ENCODE measurements at regions not wholly inside any gene's neighbourhood (a gene's known extent, or its start where the extent isn't known, plus 50 kb on each side); places are given as distances from the start of the nearest gene placed in this dataset.

DNA sequence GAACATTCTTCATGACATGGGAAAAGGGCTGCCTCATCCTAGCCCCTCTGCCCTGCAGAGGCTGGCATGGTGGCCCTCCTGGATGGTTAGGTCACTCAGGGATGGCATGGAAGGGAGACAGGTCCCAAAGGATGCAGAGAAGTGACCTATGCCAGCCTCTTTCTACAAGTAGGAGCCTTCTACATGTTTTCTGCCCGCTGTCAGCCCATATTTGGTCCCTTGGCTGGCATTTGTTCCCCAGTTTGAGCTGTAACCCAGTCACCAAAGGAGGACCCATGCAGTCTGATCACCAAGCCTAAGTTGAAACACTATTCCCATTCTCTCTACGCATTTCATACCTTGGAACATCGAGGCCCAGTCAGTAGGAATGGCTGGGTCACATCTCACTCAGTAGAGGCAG, 95.4 kb downstream of the PJA1 start:
- no peak overlapping the region for H3K4me3 ChIP-seq (ENCODE audit: low read length)
- DNase-seq (ENCODE audit: low read depth): no peak
- TF ChIP-seq, protein P1, sequence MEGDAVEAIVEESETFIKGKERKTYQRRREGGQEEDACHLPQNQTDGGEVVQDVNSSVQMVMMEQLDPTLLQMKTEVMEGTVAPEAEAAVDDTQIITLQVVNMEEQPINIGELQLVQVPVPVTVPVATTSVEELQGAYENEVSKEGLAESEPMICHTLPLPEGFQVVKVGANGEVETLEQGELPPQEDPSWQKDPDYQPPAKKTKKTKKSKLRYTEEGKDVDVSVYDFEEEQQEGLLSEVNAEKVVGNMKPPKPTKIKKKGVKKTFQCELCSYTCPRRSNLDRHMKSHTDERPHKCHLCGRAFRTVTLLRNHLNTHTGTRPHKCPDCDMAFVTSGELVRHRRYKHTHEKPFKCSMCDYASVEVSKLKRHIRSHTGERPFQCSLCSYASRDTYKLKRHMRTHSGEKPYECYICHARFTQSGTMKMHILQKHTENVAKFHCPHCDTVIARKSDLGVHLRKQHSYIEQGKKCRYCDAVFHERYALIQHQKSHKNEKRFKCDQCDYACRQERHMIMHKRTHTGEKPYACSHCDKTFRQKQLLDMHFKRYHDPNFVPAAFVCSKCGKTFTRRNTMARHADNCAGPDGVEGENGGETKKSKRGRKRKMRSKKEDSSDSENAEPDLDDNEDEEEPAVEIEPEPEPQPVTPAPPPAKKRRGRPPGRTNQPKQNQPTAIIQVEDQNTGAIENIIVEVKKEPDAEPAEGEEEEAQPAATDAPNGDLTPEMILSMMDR (conservative IDR thresholded peaks at IDR 0.05; ENCODE audit: low read length): no peak

GRCh38 chrX:69069086-69069445, 96.2 kb downstream of the PJA1 start:
- no peak for DNase-seq (ENCODE audit: low read depth)
- TF ChIP-seq, protein P1 (conservative IDR thresholded peaks at IDR 0.05; ENCODE audit: low read length): no peak
- H3K4me3 ChIP-seq (ENCODE audit: low read length): no peak overlapping the region

- TF ChIP-seq, protein P1 (conservative IDR thresholded peaks at IDR 0.05; ENCODE audit: low read length): no peak
- DNase-seq (ENCODE audit: low read depth): no peak
- no peak overlapping the region for H3K4me3 ChIP-seq (ENCODE audit: low read length)
Measured at GRCh38 chrX:69068301-69069085, 96.8 kb downstream of the PJA1 start.

- no peak for DNase-seq (ENCODE audit: low read depth)
- no peak overlapping the region for H3K4me3 ChIP-seq (ENCODE audit: low read length)
- TF ChIP-seq, protein P1 (conservative IDR thresholded peaks at IDR 0.05; ENCODE audit: low read length): no peak
Measured at GRCh38 chrX:69067841-69068240, 97.4 kb downstream of the PJA1 start.

- DNase-seq (ENCODE audit: low read depth): peak; percentile 13
- no peak overlapping the region for H3K4me3 ChIP-seq (ENCODE audit: low read length)
- TF ChIP-seq, protein P1 (conservative IDR thresholded peaks at IDR 0.05; ENCODE audit: low read length): no peak
Measured at GRCh38 chrX:69066966-69067525, 98.2 kb downstream of the PJA1 start.

DNA sequence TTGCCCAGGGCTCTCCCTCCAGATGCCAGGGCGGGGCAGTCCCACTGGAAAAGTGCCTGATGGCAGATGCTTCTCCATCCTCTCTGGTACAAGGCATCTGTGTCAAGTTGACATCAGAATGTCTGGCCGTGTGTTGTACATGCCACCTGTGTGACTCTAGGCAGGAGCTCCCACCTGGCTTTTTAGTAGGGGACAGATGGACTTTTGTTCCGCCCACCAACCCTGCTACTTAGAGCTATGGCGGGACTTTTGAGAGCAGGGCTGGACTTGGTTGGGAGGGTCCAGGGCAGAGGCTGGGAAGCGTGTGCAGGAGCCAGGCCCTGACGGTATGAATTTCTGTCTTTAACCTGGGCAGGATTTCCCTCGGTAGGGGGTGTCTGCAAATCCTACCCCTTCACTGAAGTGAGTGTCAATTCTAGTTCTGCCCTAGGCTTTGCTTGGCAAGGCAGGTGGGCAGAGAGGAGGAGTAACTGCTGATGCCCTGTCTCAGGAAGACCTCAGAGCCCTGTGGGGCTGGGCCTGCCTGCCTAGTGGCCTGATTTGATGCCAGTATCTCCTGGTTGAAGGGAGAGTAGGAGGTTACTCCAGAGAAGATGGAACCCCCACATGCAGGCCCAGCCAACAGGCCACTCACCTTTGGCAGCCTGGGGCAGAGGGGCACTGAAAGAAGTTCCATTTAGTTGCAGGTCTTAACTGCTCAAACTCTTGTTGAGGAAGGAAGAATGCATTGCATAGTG, 99.1 kb downstream of the PJA1 start:
- no peak for DNase-seq (ENCODE audit: low read depth)
- H3K4me3 ChIP-seq (ENCODE audit: low read length): no peak overlapping the region
- TF ChIP-seq, protein P1 (conservative IDR thresholded peaks at IDR 0.05; ENCODE audit: low read length): no peak
